Liver (tissue), 8 donors: ENCODE measurements at regions not wholly inside any gene's neighbourhood (a gene's known extent, or its start where the extent isn't known, plus 50 kb on each side); places are given as distances from the start of the nearest gene placed in this dataset.

Source experiments
- DNase-seq: peaks from one replicate; pipeline ENCODE4 v3.0.0-alpha.2; 2017; ENCODE audit warnings: low spot score
- H3K27ac ChIP-seq, 2 donors: one replicate each; pipeline ENCODE4 v1.7.0; 2013; ENCODE audit warnings: inconsistent platforms in 2 of 2, low read length in 2 of 2, control low read depth in 1 of 2, low read depth in 1 of 2, mild to moderate bottlenecking in 1 of 2
- H3K27me3 ChIP-seq, 4 donors: one replicate each; pipeline versions ENCODE4 v1.6.1 to v1.7.0; 2013; ENCODE audit warnings: low read length in 3 of 4, inconsistent platforms in 1 of 4, mild to moderate bottlenecking in 1 of 4, moderate library complexity in 1 of 4; ENCODE audit not compliant: control insufficient read depth in 4 of 4, insufficient read depth in 4 of 4
- H3K36me3 ChIP-seq, 4 donors: one replicate each; pipeline versions ENCODE4 v1.6.1 to v1.7.0; 2013; ENCODE audit warnings: low read length in 3 of 4, mild to moderate bottlenecking in 3 of 4, low read depth in 1 of 4, moderate library complexity in 1 of 4; ENCODE audit not compliant: control insufficient read depth in 4 of 4, insufficient read depth in 3 of 4
- H3K4me1 ChIP-seq, 4 donors: one replicate each; pipeline versions ENCODE4 v1.6.1 to v1.7.0; 2013; ENCODE audit warnings: low read length in 3 of 4, mild to moderate bottlenecking in 3 of 4, moderate library complexity in 1 of 4; ENCODE audit not compliant: control insufficient read depth in 4 of 4, insufficient read depth in 4 of 4
- H3K4me3 ChIP-seq, 3 donors: one replicate each; pipeline versions ENCODE4 v1.6.1 to v1.7.0; 2013; ENCODE audit warnings: low read length in 3 of 3, control low read depth in 1 of 3, low read depth in 1 of 3, mild to moderate bottlenecking in 1 of 3
- H3K9ac ChIP-seq, 2 donors: one replicate each; pipeline ENCODE4 v1.7.0; 2013; ENCODE audit warnings: low read length in 2 of 2, mild to moderate bottlenecking in 2 of 2, moderate library complexity in 2 of 2, control low read depth in 1 of 2, low read depth in 1 of 2
- H3K9me3 ChIP-seq, 4 donors: one replicate each; pipeline versions ENCODE4 v1.6.1 to v1.7.0; 2013; ENCODE audit warnings: low read length in 3 of 4; ENCODE audit not compliant: control insufficient read depth in 4 of 4
- CTCF ChIP-seq: fragments of 150-350 bp; IDR thresholded peaks from 2 replicates; pipeline ENCODE4 v1.5.1; 2017; ENCODE audit warnings: improper control_type of control experiment, low read depth, low read length; ENCODE audit not compliant: missing input control
- FOXA1 ChIP-seq: IDR thresholded peaks from 2 replicates; pipeline ENCODE4 v1.6.1; 2016; ENCODE audit warnings: antibody characterized with exemption
- FOXA2 ChIP-seq: IDR thresholded peaks from 2 replicates; pipeline ENCODE4 v1.6.1; 2016; ENCODE audit warnings: antibody characterized with exemption
- GABPA ChIP-seq, 2 donors: IDR thresholded peaks in 1 of 2; conservative IDR thresholded peaks in 1 of 2; 2 replicates each; pipeline ENCODE4 v1.6.1; 2016; ENCODE audit warnings: antibody characterized with exemption in 2 of 2, mild to moderate bottlenecking in 1 of 2, moderate library complexity in 1 of 2
- HNF4A ChIP-seq, 2 donors: conservative IDR thresholded peaks; 2 replicates each; pipeline ENCODE4 v1.6.1; 2016; ENCODE audit warnings: antibody characterized with exemption in 2 of 2, mild to moderate bottlenecking in 2 of 2
- HNF4G ChIP-seq: IDR thresholded peaks from 2 replicates; pipeline ENCODE4 v1.6.1; 2016; ENCODE audit warnings: antibody characterized with exemption
- MAX ChIP-seq: IDR thresholded peaks from 2 replicates; pipeline ENCODE4 v1.6.1; 2016; ENCODE audit warnings: antibody characterized with exemption
- NR2F2 ChIP-seq: IDR thresholded peaks from 2 replicates; pipeline ENCODE4 v1.6.1; 2016; ENCODE audit warnings: antibody characterized with exemption
- RAD21 ChIP-seq, 2 donors: IDR thresholded peaks; 2 replicates each; pipeline ENCODE4 v1.6.1; 2016; ENCODE audit warnings: antibody characterized with exemption in 2 of 2, mild to moderate bottlenecking in 2 of 2
- REST ChIP-seq: IDR thresholded peaks from 2 replicates; pipeline ENCODE4 v1.6.1; 2016; ENCODE audit warnings: antibody characterized with exemption, mild to moderate bottlenecking
- RXRA ChIP-seq, 2 donors: IDR thresholded peaks; 2 replicates each; pipeline ENCODE4 v1.6.1; 2017 to 2018; ENCODE audit warnings: antibody characterized with exemption in 2 of 2, mild to moderate bottlenecking in 1 of 2
- SP1 ChIP-seq: IDR thresholded peaks from 2 replicates; pipeline ENCODE4 v1.6.1; 2018; ENCODE audit warnings: antibody characterized with exemption, mild to moderate bottlenecking
- YY1 ChIP-seq: IDR thresholded peaks from 2 replicates; pipeline ENCODE4 v1.6.1; 2016; ENCODE audit warnings: antibody characterized with exemption, mild to moderate bottlenecking
- WGBS: extraction: QIAGEN DNeasy Blood & Tissue Kit; methylation state at CpG from one replicate; pipeline ENCODE4 v1.1.7; 2013; 5-methylcytosine and 5-hydroxymethylcytosine counted together
- TF ChIP-seq, protein P1 (sequence below): IDR thresholded peaks from 2 replicates; pipeline ENCODE4 v1.6.1; 2016; ENCODE audit warnings: antibody characterized with exemption
- donor health status: healthy.
- donor health status: healthy.
- donor health status: healthy.
- donor health status: healthy.
- donor health status: healthy.

- no peak overlapping the region for H3K9ac ChIP-seq
- H3K4me1 ChIP-seq, result no peaks in the 10 kb centered on the region
- H3K4me3 ChIP-seq, result no peak overlapping the region
- H3K27ac ChIP-seq, result no peak overlapping the region
- DNase-seq, result no peak
- H3K9me3 ChIP-seq, result no peaks in the 10 kb centered on the region
- 70% methylated on average over 2 of the region's 2 CpGs for WGBS
- H3K27me3 ChIP-seq, result peaks cover 0 to 2% (median 0%) of the 10 kb centered on the region in 4 donors
- TF ChIP-seq RAD21 (IDR thresholded peaks at IDR 0.05) (no peak), FOXA1 (no peak), YY1 (no peak)
- H3K36me3 ChIP-seq, result no peaks in the 10 kb centered on the region
Observed at GRCh38 chr4:79173186-79173585, 152.7 kb downstream of the NAA11 start.

GRCh38 chr4:79170077-79170476, 155.8 kb downstream of the NAA11 start:
- Histone ChIP-seq H3K36me3 (no peaks in the 10 kb centered on the region), H3K27ac (no peak overlapping the region), H3K4me1 (no peaks in the 10 kb centered on the region), H3K27me3 (no peaks in the 10 kb centered on the region), H3K4me3 (no peak overlapping the region), H3K9me3 (no peaks in the 10 kb centered on the region), H3K9ac (no peak overlapping the region)
- WGBS, result 97% methylated on average over 1 of the region's 1 CpG
- DNase-seq, result no peak
- TF ChIP-seq MAX (no peak), CTCF (no peak), NR2F2 (no peak), FOXA1 (no peak), RXRA (IDR thresholded peaks at IDR 0.05) (no peak), RAD21 (IDR thresholded peaks at IDR 0.05) (no peak), HNF4G (no peak), SP1 (no peak), FOXA2 (no peak), HNF4A (conservative IDR thresholded peaks at IDR 0.05) (no peak), REST (no peak), GABPA (IDR thresholded peaks at IDR 0.05 in 1 of 2, conservative IDR thresholded peaks at IDR 0.05 in 1 of 2) (no peak), YY1 (no peak)
- TF ChIP-seq, protein P1, sequence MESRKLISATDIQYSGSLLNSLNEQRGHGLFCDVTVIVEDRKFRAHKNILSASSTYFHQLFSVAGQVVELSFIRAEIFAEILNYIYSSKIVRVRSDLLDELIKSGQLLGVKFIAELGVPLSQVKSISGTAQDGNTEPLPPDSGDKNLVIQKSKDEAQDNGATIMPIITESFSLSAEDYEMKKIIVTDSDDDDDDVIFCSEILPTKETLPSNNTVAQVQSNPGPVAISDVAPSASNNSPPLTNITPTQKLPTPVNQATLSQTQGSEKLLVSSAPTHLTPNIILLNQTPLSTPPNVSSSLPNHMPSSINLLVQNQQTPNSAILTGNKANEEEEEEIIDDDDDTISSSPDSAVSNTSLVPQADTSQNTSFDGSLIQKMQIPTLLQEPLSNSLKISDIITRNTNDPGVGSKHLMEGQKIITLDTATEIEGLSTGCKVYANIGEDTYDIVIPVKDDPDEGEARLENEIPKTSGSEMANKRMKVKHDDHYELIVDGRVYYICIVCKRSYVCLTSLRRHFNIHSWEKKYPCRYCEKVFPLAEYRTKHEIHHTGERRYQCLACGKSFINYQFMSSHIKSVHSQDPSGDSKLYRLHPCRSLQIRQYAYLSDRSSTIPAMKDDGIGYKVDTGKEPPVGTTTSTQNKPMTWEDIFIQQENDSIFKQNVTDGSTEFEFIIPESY, result no peak
